ENCODE measurements at regions not wholly inside any gene's neighbourhood (a gene's known extent, or its start where the extent isn't known, plus 50 kb on each side); places are given as distances from the start of the nearest gene placed in this dataset.

DNA sequence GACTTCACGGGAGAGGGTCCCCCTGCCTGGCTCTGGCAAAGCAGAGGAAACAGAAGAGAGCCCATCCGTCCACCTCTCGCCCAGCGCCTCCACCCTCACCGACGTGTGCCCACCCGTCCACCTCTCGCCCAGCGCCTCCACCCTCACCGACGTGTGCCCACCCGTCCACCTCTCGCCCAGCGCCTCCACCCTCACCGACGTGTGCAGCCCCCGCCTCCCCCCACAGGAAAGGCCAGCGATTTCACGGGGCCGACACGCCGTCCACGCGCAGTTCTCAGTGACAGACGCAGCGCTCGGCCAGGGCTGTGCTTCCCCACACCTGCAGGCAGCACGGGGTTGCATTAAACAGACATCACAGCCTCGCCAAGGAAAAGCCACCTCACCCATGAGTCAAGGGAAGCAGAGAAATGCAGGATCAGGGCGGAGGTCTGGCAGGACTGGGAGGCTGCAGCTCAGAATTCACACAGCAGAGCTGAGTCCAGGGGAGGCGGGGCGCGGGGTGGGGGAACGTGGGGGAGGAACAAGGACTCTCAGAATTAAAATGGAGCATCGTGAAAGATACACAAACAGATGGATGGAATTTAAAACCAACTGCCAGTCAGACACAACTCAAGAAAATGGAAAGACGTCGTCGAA is 377.7 kb downstream of the BRD1 start:
- DNase-seq, result no peak

GRCh38 chr22:49449377-49449776 is 378.3 kb downstream of the BRD1 start:
- DNase-seq, result no peak

DNA sequence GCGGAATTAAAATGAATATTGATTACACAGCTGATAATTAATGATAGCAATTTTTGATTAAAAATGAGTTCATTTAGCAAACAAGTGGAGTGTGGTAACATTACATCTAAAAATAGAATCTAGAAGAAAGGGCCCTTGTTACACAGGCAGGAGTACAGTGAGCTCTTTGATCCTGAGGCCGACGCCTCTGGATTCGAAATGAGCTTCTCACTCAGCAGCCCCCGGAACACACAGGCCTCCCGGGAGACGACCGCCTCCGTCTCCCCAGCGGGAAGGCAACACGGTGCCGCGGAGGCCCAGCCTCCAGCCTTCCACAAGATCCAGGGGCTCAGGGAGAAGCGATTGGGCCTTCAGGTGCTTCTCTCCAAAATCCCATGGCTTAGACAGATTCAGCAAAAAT is 379.1 kb downstream of the BRD1 start:
- DNase-seq, result no peak

GRCh38 chr22:49447837-49448236 is 379.8 kb downstream of the BRD1 start:
- no peak for DNase-seq

- no peak for DNase-seq
These were observed 380.6 kb downstream of the BRD1 start for GRCh38 chr22:49446759-49447710.

GRCh38 chr22:49446145-49446758 is 381.4 kb downstream of the BRD1 start:
- no peak for DNase-seq

GRCh38 chr22:49444781-49445180 is 382.9 kb downstream of the BRD1 start:
- no peak for DNase-seq

DNA sequence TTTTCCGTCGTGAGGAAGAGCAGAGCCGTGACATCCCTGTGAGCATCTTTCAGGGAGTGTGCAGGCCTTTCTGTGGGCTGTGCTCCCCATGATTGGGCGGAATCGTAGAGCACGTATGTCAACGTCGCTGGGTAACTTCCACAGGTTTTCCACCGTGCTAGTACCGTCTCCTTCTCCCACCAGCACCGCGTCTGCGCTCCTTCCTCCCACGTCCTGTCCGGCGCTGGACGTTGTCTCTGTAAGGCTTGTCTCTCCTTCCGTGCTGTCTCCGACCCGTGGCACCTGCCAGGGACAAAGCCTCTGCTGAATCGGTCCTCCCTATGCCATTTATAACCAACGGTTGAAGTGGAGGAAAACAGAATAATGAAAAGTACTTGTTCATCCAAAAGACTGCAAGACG is 386.7 kb downstream of the BRD1 start:
- no peak for DNase-seq

DNA sequence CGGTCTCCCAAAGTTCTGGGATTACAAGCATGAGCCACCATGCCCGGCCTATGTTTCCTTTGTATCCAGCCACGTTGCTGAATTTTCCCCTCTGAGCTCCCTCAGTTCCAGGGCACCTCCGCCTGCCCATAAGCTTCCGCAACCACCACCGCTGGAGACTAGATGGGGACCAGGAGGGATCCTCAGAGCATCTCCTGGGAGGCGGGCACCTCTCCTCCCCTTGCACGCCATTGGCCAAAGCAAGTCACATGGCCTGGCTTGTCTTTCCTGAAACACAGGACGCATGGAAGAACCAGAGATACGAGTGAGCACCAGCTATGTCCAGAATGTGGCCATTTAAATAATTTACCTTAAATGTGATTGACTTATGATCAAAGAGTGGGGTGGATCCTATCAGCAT is 388.3 kb downstream of the BRD1 start:
- no peak for DNase-seq

DNA sequence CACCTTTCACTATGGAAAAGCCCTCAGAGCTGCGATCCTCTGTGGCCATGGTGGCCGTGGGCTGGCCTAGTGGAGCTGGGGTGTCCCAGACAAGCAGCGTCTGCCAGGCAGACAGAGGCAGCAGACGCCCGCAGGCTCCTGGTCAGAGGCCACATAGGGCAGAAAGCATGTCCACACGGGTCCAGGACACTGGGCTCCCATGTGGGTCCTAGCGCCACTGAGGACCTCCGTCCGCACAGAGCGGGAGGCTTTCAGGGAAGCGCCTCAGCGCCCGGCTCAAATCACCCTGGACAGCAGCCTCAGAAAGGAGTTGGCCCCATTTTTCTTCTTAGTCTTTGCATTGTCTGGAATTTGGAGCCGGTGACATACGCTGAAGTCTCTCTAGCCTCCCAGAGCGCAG is 389.7 kb downstream of the BRD1 start:
- no peak for DNase-seq

GRCh38 chr22:49437356-49437755 is 390.3 kb downstream of the BRD1 start:
- no peak for DNase-seq

- no peak for DNase-seq
These were observed 391.6 kb downstream of the BRD1 start for GRCh38 chr22:49436056-49436455.

DNA sequence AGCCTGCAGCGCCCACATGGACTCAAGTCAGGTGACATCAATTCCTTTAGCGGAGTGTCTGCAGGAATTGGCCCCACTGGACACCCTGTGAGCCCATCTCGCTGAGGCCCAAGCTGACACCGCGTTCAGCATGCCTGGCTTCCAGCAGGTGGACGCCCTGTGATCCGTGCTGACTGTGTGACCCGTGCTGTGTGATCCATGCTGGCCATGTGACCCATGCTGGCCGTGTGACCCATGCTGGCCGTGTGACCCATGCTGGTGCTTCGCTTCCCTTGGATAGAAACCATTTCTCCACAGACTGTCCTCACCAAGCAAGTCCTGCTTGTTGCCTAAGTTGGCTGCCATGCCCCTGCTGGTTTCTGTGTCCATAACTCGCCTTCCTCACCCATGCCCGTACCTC is 392.1 kb downstream of the BRD1 start:
- no peak for DNase-seq

DNA sequence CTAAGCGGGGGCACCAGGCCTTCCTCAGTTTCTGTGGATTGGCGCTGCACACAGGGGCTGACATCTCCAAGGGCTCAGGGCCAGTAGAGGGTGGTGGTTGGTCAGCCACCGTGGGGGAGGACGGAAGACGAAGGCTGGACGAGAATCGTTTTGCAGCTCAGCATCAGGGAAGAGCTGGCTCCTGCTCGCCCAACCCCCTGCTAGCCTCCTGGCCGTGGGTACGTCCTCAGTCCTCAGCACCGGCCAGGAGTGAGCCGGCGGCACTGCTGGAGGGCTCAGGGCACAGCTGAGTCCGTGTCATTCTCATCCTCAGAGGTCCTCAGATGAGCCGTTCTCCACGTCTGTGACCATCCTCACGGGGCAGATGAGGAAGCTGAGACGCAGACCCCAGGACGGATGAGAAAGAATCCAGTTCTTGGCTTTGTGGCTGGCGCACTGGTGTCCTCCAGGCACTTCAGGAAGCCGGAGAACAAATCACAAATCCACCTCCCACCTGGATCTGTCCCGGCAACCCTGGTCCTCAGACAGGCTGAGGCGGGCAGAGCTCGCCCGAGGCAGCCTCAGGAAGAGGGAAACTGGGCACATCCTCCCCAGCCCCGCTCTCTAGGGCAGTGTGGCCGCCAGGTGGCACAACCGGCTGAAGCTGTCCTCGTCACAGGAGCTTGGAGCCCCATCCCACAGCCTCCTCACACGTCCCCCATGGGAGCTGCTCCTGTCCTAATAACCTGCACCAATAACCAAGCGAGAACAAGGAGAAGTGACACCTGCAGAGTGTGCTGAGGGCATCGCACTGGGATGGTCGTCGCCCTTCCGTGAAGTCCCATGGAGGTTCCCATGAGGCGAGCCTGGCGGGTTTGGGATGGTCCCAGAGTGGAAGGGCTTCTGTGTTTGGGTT is 393.7 kb downstream of the BRD1 start:
- DNase-seq, result no peak

- no peak for DNase-seq
These were observed 394.7 kb downstream of the BRD1 start for GRCh38 chr22:49432897-49433443.

DNA sequence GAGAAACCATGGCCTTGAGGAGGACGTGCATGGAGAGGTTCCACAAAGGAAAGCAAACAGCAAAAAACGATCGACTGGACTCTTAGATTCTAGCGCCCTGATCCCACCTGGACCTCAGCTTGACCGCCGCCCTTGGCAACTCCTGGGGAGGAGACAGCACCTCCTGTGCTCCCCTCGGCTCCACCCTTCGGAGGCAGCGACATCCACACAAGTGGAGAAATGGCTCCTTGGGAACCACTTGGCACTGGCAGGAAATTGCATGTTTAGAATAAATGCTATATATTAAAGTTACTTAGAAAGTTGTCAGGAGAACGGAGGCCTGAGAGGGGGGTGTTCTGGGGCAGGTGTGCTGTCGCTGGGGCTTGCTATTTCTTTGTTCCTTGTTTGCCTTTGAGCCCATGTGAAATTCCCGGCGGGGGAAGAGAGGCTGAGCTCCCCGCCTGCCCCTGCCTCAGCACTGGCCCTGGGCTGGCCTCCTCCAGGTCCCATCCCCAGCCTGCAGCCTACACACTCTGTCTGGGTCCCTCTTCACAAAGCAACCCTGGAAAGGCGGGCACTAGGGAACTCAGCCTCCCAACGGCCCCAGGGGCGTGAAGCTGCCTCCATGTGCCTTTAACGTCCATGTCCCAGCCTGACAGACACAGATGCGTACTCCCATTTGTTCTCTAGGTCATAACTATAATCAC is 395.3 kb downstream of the BRD1 start:
- no peak for DNase-seq

DNA sequence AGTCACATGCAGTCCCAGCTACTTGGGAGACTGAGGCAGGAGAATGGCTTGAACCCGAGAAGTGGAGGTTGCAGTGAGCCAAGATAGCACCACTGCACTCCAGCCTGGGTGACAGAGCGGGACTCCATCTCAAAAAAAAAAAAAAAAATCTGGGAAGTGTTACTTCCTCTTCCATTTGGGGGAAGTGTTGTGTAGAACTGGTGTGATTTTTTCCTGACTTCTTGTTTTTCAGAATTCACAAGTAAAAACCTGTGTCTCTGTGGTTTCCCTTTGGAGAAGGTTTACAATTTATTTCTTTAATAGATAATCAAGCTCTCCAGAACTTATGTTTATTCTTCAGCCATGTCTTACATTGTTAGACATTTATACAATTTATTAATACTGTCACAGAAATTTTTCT is 396.1 kb downstream of the BRD1 start:
- DNase-seq, result no peak

DNA sequence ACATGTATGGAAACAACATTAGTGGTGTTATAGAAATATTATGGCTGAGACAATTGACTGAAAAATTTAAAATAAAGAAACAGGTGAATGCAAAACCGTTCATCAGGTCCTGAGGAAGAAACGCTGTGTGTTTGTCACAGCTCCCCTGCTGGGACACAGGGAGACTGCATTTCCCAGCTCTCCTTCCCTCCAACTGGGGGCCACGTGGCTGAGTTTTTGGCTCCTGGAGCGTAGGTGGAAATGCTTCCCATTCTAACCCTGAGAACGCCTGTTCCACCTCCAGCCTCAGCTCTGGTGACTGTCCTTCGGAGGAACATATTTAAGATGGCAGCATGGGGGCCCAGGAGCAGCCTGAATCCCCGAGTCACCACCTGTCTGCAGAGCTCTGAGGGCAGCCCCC is 398.6 kb downstream of the BRD1 start:
- DNase-seq, result no peak

DNA sequence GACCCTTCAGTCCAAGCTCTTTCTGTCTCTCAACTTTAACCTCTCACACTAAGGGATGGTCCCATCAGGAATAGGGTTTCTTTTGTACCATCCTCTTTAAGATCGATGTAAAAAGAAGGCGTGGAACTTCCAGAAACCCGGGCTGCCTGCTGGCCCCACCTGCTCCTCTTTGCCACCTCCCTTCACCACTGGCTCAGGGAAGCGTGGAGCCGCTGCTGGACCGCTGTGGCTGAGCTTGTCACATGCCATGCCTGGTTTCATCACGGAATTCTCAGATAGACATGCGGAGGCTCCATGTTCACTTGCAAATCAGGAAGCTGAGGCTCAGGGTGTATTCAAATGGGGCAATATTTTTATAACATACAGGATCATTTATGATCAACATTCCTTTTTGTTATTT is 399.7 kb downstream of the BRD1 start:
- no peak for DNase-seq

GRCh38 chr22:49427341-49427740 is 400.3 kb downstream of the BRD1 start:
- no peak for DNase-seq

DNA sequence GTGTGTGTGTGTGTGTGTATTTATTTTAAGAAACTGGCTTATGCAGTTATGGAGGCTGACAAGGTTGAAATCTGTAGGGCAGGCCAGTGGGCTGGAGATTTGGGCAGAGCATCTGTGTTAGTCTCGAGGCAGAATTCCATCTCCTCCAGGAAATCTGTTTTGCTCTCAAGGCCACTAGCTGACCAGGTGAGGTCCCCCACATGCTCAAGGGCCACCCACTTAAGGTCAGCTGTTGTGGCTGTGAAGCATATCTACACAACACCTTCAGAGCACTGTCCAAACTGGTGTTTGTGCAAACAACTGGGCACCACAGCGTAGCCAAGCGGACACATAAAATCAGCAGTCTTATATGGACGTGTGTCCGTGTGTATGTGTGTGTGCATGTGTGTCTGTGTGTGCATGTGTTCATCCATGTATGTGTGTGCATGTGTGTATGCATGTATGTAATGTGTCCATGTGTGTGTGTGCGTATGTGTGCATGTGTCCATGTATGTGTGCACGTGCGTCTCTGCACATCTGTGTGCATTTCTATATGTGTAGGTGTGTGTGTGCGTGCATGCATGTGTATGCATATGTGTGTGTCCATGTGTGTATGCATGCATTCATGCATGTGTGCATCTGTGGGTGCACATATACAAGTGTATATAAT is 400.9 kb downstream of the BRD1 start:
- no peak for DNase-seq

DNA sequence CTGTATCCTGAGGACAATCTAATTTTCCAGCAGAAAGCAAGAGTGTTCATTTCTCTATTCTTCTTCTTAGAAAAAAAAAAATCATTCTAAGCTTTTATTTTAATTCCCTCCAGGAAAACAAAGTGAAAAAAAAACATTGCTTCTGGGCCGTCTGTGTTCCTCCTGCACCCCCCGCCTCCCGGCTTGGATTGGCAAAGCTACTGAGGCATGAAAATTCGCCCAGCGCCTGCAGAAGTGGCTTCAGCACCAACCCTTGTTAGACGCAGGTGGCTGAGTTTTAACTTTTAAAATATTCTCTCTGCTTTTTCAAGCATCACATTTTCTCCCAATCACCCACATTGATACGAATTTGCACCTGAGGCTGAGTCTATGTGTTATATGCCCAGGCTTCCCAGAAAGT is 401.6 kb downstream of the BRD1 start:
- no peak for DNase-seq
